Endothelial cell (in vitro differentiated cells): ENCODE measurements at regions not wholly inside any gene's neighbourhood (a gene's known extent, or its start where the extent isn't known, plus 50 kb on each side); places are given as distances from the start of the nearest gene placed in this dataset.

ENCODE experiments used
- DNase-seq: peaks from one replicate; pipeline ENCODE4 v3.0.0; 2021; ENCODE audit warnings: low spot score
- H3K27ac Mint-ChIP-seq: one replicate; pipeline ENCODE4 v1.8.0; 2021; ENCODE audit warnings: mixed read lengths, inconsistent platforms; ENCODE audit not compliant: unreplicated experiment
- H3K27me3 Mint-ChIP-seq: one replicate; pipeline ENCODE4 v1.8.0; 2021; ENCODE audit warnings: mild to moderate bottlenecking, moderate library complexity, mixed read lengths, inconsistent platforms; ENCODE audit not compliant: unreplicated experiment
- H3K36me3 Mint-ChIP-seq: one replicate; pipeline ENCODE4 v1.8.0; 2021; ENCODE audit warnings: mild to moderate bottlenecking, low read depth, mixed read lengths, inconsistent platforms; ENCODE audit not compliant: unreplicated experiment
- H3K4me1 Mint-ChIP-seq: one replicate; pipeline ENCODE4 v1.8.0; 2021; ENCODE audit warnings: mild to moderate bottlenecking, mixed read lengths, inconsistent platforms; ENCODE audit not compliant: unreplicated experiment
- H3K4me3 Mint-ChIP-seq: one replicate; pipeline ENCODE4 v1.8.0; 2021; ENCODE audit warnings: mild to moderate bottlenecking, mixed read lengths, inconsistent platforms; ENCODE audit not compliant: unreplicated experiment
- H3K9me3 Mint-ChIP-seq: one replicate; pipeline ENCODE4 v1.8.0; 2021; ENCODE audit warnings: mixed read lengths, inconsistent platforms; ENCODE audit not compliant: unreplicated experiment
- TF ChIP-seq, protein P1 (sequence below): fragments of 200-600 bp; sonication (generic); IDR thresholded peaks from one replicate; pipeline ENCODE4 v1.5.0; 2021; ENCODE audit warnings: antibody characterized with exemption; ENCODE audit not compliant: unreplicated experiment

DNA sequence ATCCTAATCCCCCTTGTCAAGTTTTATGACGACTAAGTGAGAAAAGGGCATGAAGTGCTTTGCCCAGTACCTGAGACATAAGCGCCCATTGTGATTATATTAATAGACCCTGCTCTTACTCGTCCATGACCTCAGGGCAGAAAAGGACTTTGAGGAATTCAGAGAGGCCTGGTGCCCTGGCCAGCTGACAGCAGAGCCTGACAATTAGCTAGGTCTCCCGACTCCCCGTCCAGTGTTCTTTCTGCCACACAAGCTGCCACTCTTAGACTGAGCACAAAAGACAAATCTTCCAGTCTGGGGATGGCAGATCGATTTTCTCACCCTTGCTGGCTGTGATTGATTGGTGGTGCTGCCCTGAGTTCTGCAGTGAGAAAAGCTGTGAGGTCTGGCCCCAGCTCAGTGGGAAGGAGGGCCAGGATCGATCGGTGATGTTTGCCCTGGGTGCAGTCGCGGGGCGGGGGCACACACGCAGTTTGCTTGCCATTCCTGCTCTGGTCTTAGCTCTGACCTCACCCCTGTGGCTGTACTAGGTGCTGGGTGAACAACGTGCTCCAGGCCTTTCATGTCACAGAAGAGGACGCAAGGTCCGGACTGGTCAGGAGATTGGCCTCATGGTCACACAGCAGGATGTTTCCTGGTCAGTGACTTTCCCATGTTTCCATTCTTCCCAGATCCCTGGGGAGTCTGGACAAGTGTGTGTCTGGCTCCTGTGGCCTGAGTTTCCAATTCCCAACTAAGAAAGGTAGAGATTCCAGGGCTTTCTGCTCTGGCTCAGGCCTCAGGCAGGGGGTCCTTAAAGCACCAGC is 67.4 kb upstream of the TLE3 start:
- no peak for DNase-seq
- H3K4me1 Mint-ChIP-seq, result peaks cover 5% of the 10 kb centered on the region

GRCh38 chr15:70164156-70164900 is 66.6 kb upstream of the TLE3 start:
- Mint-ChIP-seq H3K27ac (no peak overlapping the region), H3K4me1 (no peaks in the 10 kb centered on the region), H3K4me3 (no peak overlapping the region), H3K27me3 (peaks cover 1% of the 10 kb centered on the region), H3K9me3 (no peaks in the 10 kb centered on the region), H3K36me3 (no peaks in the 10 kb centered on the region)
- TF ChIP-seq, protein P1, sequence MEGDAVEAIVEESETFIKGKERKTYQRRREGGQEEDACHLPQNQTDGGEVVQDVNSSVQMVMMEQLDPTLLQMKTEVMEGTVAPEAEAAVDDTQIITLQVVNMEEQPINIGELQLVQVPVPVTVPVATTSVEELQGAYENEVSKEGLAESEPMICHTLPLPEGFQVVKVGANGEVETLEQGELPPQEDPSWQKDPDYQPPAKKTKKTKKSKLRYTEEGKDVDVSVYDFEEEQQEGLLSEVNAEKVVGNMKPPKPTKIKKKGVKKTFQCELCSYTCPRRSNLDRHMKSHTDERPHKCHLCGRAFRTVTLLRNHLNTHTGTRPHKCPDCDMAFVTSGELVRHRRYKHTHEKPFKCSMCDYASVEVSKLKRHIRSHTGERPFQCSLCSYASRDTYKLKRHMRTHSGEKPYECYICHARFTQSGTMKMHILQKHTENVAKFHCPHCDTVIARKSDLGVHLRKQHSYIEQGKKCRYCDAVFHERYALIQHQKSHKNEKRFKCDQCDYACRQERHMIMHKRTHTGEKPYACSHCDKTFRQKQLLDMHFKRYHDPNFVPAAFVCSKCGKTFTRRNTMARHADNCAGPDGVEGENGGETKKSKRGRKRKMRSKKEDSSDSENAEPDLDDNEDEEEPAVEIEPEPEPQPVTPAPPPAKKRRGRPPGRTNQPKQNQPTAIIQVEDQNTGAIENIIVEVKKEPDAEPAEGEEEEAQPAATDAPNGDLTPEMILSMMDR, result no peak
- DNase-seq, result no peak

More for the DNA sequence above, 67.4 kb upstream of the TLE3 start:
- Mint-ChIP-seq H3K27ac (no peak overlapping the region), H3K27me3 (peaks cover 1% of the 10 kb centered on the region), H3K36me3 (no peaks in the 10 kb centered on the region), H3K4me3 (no peak overlapping the region), H3K9me3 (no peaks in the 10 kb centered on the region)
- TF ChIP-seq, protein P1, result no peak

DNA sequence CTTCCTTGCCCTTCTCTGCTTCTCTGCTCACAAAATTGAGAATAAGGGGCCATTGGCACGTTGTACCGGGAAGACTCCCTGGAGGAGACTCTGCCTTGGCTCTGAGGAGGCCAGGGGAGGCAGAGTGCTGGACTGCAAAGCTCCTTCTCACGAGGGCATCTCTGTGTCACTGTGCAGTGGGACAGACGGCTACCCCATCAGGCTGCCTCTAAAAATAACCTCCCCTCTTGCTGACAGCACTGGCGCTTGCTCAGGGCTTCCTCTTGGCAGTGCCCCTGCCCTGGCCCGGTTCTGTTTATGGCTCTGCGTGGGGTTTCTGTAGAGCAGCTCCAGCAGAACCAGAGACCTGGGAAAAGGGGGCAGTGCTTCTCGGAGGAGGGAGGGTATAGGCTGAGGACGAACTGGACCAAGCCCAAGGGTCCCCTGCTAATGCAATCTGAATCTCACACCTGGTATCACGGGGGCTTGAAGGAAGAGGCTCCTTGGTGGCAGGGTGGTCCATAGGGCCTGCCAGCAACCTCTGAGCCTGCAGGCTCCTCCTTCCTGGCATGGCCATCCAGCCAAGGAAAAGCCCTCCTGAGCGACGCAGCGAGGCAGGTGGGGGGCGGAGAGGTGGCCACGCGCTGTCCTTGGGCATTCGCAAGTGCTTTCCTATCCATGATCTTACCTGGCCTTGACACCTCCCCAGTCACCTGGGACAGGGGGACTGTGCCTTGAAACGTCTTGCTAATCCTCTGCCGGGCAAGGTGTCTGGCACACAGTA is 63.3 kb upstream of the TLE3 start:
- no peak for DNase-seq

DNA sequence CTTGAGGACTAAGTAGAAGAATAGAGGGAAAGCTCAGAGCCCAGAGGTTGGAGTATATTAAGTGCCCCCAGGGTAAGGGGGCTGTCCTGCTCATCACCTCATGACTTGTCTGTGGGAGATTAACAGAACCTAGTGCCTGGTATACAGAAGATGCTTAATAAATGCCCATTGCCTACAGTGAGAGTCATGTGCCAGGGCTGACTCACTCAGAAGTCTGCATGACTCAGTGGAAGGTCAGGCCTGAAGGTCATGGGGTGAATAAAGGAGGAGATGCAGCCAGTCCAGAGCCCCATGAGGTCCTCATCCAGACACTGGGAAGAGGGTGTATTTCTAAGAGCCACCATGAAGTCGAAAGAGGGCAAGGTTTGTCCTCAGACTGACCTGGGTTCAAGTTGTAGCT is 62.5 kb upstream of the TLE3 start:
- H3K4me1 Mint-ChIP-seq, result no peaks in the 10 kb centered on the region
- TF ChIP-seq, protein P1, result no peak
- H3K27ac Mint-ChIP-seq, result no peak overlapping the region

More for the DNA sequence above, 63.3 kb upstream of the TLE3 start:
- H3K27ac Mint-ChIP-seq, result no peak overlapping the region
- H3K4me1 Mint-ChIP-seq, result no peaks in the 10 kb centered on the region
- no peak overlapping the region for H3K4me3 Mint-ChIP-seq
- TF ChIP-seq, protein P1, result no peak
- peaks cover 3% of the 10 kb centered on the region for H3K27me3 Mint-ChIP-seq
- H3K36me3 Mint-ChIP-seq, result no peaks in the 10 kb centered on the region
- no peaks in the 10 kb centered on the region for H3K9me3 Mint-ChIP-seq

More for the DNA sequence above, 62.5 kb upstream of the TLE3 start:
- Mint-ChIP-seq H3K36me3 (no peaks in the 10 kb centered on the region), H3K27me3 (peaks cover 3% of the 10 kb centered on the region), H3K9me3 (no peaks in the 10 kb centered on the region), H3K4me3 (no peak overlapping the region)
- DNase-seq, result no peak
